H9 (cell line): ENCODE measurements at regions not wholly inside any gene's neighbourhood (a gene's known extent, or its start where the extent isn't known, plus 50 kb on each side); places are given as distances from the start of the nearest gene placed in this dataset.

ENCODE experiments used
- DNase-seq: peaks from one replicate; pipeline ENCODE4 v3.0.0-alpha.2; 2017
- H2AFZ ChIP-seq: one replicate; pipeline ENCODE4 v1.6.1; 2013; ENCODE audit warnings: mild to moderate bottlenecking, low read length, control low read depth, moderate library complexity
- H2AK5ac ChIP-seq: 2 replicates; pipeline ENCODE4 v1.6.1; 2013; ENCODE audit warnings: low read length, control low read depth, mixed read lengths; ENCODE audit not compliant: insufficient read length
- H2BK120ac ChIP-seq: one replicate; pipeline ENCODE4 v1.6.1; 2013; ENCODE audit warnings: low read depth, mild to moderate bottlenecking, low read length, control low read depth, inconsistent platforms; ENCODE audit not compliant: poor library complexity, severe bottlenecking
- H2BK12ac ChIP-seq: 2 replicates; pipeline ENCODE4 v1.6.1; 2013; ENCODE audit warnings: low read length, control low read depth, mixed read lengths, low read depth; ENCODE audit not compliant: insufficient read length
- H2BK15ac ChIP-seq: 2 replicates; pipeline ENCODE4 v1.6.1; 2013; ENCODE audit warnings: low read depth, low read length, control low read depth
- H2BK20ac ChIP-seq: one replicate; pipeline ENCODE4 v1.6.1; 2013; ENCODE audit warnings: low read depth, mild to moderate bottlenecking, low read length, control low read depth, inconsistent platforms; ENCODE audit not compliant: poor library complexity, severe bottlenecking
- H2BK5ac ChIP-seq: 2 replicates; pipeline ENCODE4 v1.6.1; 2013; ENCODE audit warnings: low read length, control low read depth, mixed read lengths; ENCODE audit not compliant: insufficient read length
- H3K14ac ChIP-seq: 2 replicates; pipeline ENCODE4 v1.6.1; 2013; ENCODE audit warnings: low read length, control low read depth; ENCODE audit not compliant: insufficient read depth
- H3K18ac ChIP-seq: 2 replicates; pipeline ENCODE4 v1.6.1; 2013; ENCODE audit warnings: low read depth, mild to moderate bottlenecking, mixed read lengths, low read length, control low read depth; ENCODE audit not compliant: insufficient read length
- H3K23ac ChIP-seq: 2 replicates; pipeline ENCODE4 v1.6.1; 2013; ENCODE audit warnings: low read length, control low read depth, mixed read lengths, low read depth; ENCODE audit not compliant: insufficient read length
- H3K23me2 ChIP-seq: 2 replicates; pipeline ENCODE4 v1.6.1; 2013; ENCODE audit warnings: low read depth, mild to moderate bottlenecking, mixed read lengths, low read length, control low read depth; ENCODE audit not compliant: insufficient read length, poor library complexity, severe bottlenecking
- H3K27ac ChIP-seq: 2 replicates; pipeline ENCODE4 v1.5.1; 2013; ENCODE audit warnings: low read length, control low read depth, mixed read lengths, low read depth; ENCODE audit not compliant: insufficient read length
- H3K27me3 ChIP-seq: 2 replicates; pipeline ENCODE4 v1.6.1; 2013; ENCODE audit warnings: low read length, control low read depth, inconsistent platforms; ENCODE audit not compliant: insufficient read depth
- H3K4ac ChIP-seq: 2 replicates; pipeline ENCODE4 v1.6.1; 2013; ENCODE audit warnings: low read depth, mild to moderate bottlenecking, control low read depth, inconsistent platforms, low read length, moderate library complexity
- H3K4me1 ChIP-seq: 2 replicates; pipeline ENCODE4 v1.6.1; 2013; ENCODE audit warnings: low read length, control low read depth, inconsistent platforms; ENCODE audit not compliant: insufficient read depth
- H3K4me2 ChIP-seq: 2 replicates; pipeline ENCODE4 v1.6.1; 2013; ENCODE audit warnings: low read length, control low read depth, mixed read lengths; ENCODE audit not compliant: insufficient read length, insufficient read depth
- H3K56ac ChIP-seq: 2 replicates; pipeline ENCODE4 v1.6.1; 2013; ENCODE audit warnings: low read depth, mild to moderate bottlenecking, mixed read lengths, low read length, control low read depth; ENCODE audit not compliant: insufficient read length
- H3K79me1 ChIP-seq: 2 replicates; pipeline ENCODE4 v1.6.1; 2013; ENCODE audit warnings: low read depth, mild to moderate bottlenecking, moderate library complexity, low read length, control low read depth, inconsistent platforms; ENCODE audit not compliant: insufficient read depth, poor library complexity, severe bottlenecking
- H3K79me2 ChIP-seq: 2 replicates; pipeline ENCODE4 v1.6.1; 2013; ENCODE audit warnings: low read length, control low read depth, inconsistent platforms; ENCODE audit not compliant: insufficient read depth
- H3K9ac ChIP-seq: 2 replicates; pipeline ENCODE4 v1.6.1; 2013; ENCODE audit warnings: low read length, control low read depth, mixed read lengths; ENCODE audit not compliant: insufficient read length; ENCODE audit errors: extremely low read depth
- H3K9me3 ChIP-seq: one replicate; pipeline ENCODE4 v1.6.1; 2013; ENCODE audit warnings: low read depth, low read length, inconsistent platforms; ENCODE audit not compliant: control insufficient read depth
- H3T11ph ChIP-seq: one replicate; pipeline ENCODE4 v1.6.1; 2013; ENCODE audit warnings: mild to moderate bottlenecking, low read length, control low read depth, inconsistent platforms
- H4K20me1 ChIP-seq: one replicate; pipeline ENCODE4 v1.6.1; 2013; ENCODE audit not compliant: control insufficient read depth, insufficient read length, insufficient read depth
- H4K5ac ChIP-seq: 2 replicates; pipeline ENCODE4 v1.6.1; 2013; ENCODE audit warnings: low read depth, mild to moderate bottlenecking, mixed read lengths, low read length, control low read depth; ENCODE audit not compliant: insufficient read length
- H4K8ac ChIP-seq: replicated peaks from 2 replicates; pipeline ENCODE4 v1.6.1; 2013; ENCODE audit warnings: low read length, control low read depth, mixed read lengths, low read depth; ENCODE audit not compliant: insufficient read length
- H4K91ac ChIP-seq: 2 replicates; pipeline ENCODE4 v1.6.1; 2013; ENCODE audit warnings: low read depth, mild to moderate bottlenecking, moderate library complexity, mixed read lengths, low read length, control low read depth; ENCODE audit not compliant: insufficient read length
- H3K27ac Mint-ChIP-seq, 3 experiments: 2 replicates in 2 of 3; 3 replicates in 1 of 3; pipeline ENCODE4 v1.8.0; 2020 to 2021; ENCODE audit warnings: mixed read lengths in 3 of 3, mild to moderate bottlenecking in 1 of 3, moderate library complexity in 1 of 3
- H3K27me3 Mint-ChIP-seq: 2 replicates; pipeline ENCODE4 v1.8.0; 2021; ENCODE audit warnings: low read depth, mild to moderate bottlenecking, moderate library complexity, mixed read lengths
- H3K36me3 Mint-ChIP-seq, 3 experiments: 2 replicates in 2 of 3; 3 replicates in 1 of 3; pipeline ENCODE4 v1.8.0; 2020 to 2021; ENCODE audit warnings: low read depth in 3 of 3, mixed read lengths in 3 of 3; ENCODE audit not compliant: insufficient read depth in 1 of 3
- H3K4me1 Mint-ChIP-seq, 2 experiments: 2 replicates each; pipeline ENCODE4 v1.8.0; 2020; ENCODE audit warnings: mixed read lengths in 2 of 2
- H3K4me3 Mint-ChIP-seq, 2 experiments: 2 replicates in 1 of 2; 3 replicates in 1 of 2; pipeline ENCODE4 v1.8.0; 2020 to 2021; ENCODE audit warnings: mild to moderate bottlenecking in 2 of 2, mixed read lengths in 2 of 2, moderate library complexity in 1 of 2
- H3K9me3 Mint-ChIP-seq, 2 experiments: 2 replicates in 1 of 2; 3 replicates in 1 of 2; pipeline ENCODE4 v1.8.0; 2020; ENCODE audit warnings: mild to moderate bottlenecking in 2 of 2, mixed read lengths in 2 of 2, moderate library complexity in 1 of 2
- CTCF ChIP-seq: fragments of 200-600 bp; sonication (generic); conservative IDR thresholded peaks from 3 replicates; pipeline ENCODE4 v1.8.0; 2021; ENCODE audit warnings: antibody characterized with exemption, mild to moderate bottlenecking
- WGBS: extraction: QIAGEN DNeasy Blood & Tissue Kit; methylation state at CpG from one replicate; pipeline ENCODE4 v1.1.7; 2013; ENCODE audit warnings: missing lambda C conversion rate, low lambda C conversion rate, mixed read lengths; ENCODE audit not compliant: insufficient read length; ENCODE audit errors: extremely low coverage; 5-methylcytosine and 5-hydroxymethylcytosine counted together

DNA sequence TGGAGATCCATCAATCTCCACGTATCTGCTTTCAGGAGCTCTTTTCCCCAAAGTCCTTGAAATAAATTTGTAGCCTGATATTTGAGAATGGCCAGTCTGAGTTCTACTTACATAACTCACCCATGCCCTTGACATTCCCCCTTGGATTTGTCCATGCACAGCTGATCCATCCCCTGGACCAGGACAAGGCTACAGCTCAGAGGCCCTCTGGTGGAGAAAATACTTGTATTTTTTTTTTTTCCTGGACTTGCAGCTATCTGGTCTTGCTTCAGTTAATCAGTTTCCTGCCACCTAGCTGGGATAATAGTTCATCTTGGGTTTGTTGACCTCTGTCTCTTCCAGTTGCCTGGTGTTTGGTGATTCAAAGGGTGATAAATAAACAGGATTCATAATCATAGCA is 467.6 kb downstream of the DHX35 start:
- Mint-ChIP-seq H3K4me3 (no peak overlapping the region), H3K27me3 (no peaks in the 10 kb centered on the region), H3K4me1 (no peaks in the 10 kb centered on the region), H3K9me3 (peaks cover 2 to 3% of the 10 kb centered on the region in 2 experiments; a peak in 3 of 5 replicates), H3K36me3 (peaks cover 0 to 4% (median 4%) of the 10 kb centered on the region in 3 experiments; a peak in 2 of 7 replicates), H3K27ac (no peak overlapping the region)
- DNase-seq: no peak
- Histone ChIP-seq H3K18ac (no peak overlapping the region), H3K27me3 (no peaks in the 10 kb centered on the region), H3K27ac (no peak overlapping the region), H3K4me1 (no peaks in the 10 kb centered on the region), H4K5ac (no peak overlapping the region), H4K8ac (no peak overlapping the region), H2AK5ac (no peak overlapping the region), H3K56ac (no peak overlapping the region), H3K9ac (no peak overlapping the region), H3K9me3 (no peaks in the 10 kb centered on the region), H2BK12ac (no peak overlapping the region), H3K14ac (no peak overlapping the region), H3K4ac (no peak overlapping the region), H3K4me2 (no peak overlapping the region), H4K91ac (no peak overlapping the region), H2AFZ (no peak overlapping the region), H3T11ph (no peak overlapping the region), H3K23me2 (no peaks in the 10 kb centered on the region), H2BK15ac (no peak overlapping the region), H4K20me1 (no peaks in the 10 kb centered on the region), H2BK120ac (no peak overlapping the region), H3K23ac (no peak overlapping the region), H2BK20ac (no peak overlapping the region), H2BK5ac (no peak overlapping the region), H3K79me1 (no peaks in the 10 kb centered on the region), H3K79me2 (no peaks in the 10 kb centered on the region)
- TF ChIP-seq CTCF: peak; percentile 68
- no CpG with 5 or more reads among the region's 1 CpG for WGBS
